ENCODE measurements at regions not wholly inside any gene's neighbourhood (a gene's known extent, or its start where the extent isn't known, plus 50 kb on each side); places are given as distances from the start of the nearest gene placed in this dataset.

- Mint-ChIP-seq H3K27me3 (ENCODE audit: insufficient read depth) (peaks cover 15% of the 10 kb centered on the region), H3K27ac (no peak overlapping the region), H3K4me1 (ENCODE audit: low read depth) (peaks cover 9% of the 10 kb centered on the region; the same call in 1 of the 2 replicates), H3K36me3 (ENCODE audit: low read depth) (no peaks in the 10 kb centered on the region; the same call in 1 of the 2 replicates), H3K9me3 (peaks cover 4% of the 10 kb centered on the region; the same call in 1 of the 2 replicates), H3K4me3 (no peak overlapping the region)
- DNase-seq, result no peak
- no peak for TF ChIP-seq CTCF (IDR thresholded peaks at IDR 0.05)
Measured at GRCh38 chr10:28925121-28925663, 247.9 kb downstream of the BAMBI start.

- Mint-ChIP-seq H3K27me3 (ENCODE audit: insufficient read depth) (peaks cover 15% of the 10 kb centered on the region), H3K27ac (no peak overlapping the region), H3K4me1 (ENCODE audit: low read depth) (peaks cover 7% of the 10 kb centered on the region; the same call in 1 of the 2 replicates), H3K9me3 (peaks cover 4% of the 10 kb centered on the region; the same call in 1 of the 2 replicates), H3K4me3 (no peak overlapping the region), H3K36me3 (ENCODE audit: low read depth) (no peaks in the 10 kb centered on the region; the same call in 1 of the 2 replicates)
- TF ChIP-seq CTCF (IDR thresholded peaks at IDR 0.05), result no peak
- no peak for DNase-seq
Measured at GRCh38 chr10:28926932-28927331, 249.6 kb downstream of the BAMBI start.

- no peaks in the 10 kb centered on the region; the same call in 1 of the 2 replicates for H3K36me3 Mint-ChIP-seq (ENCODE audit: low read depth)
Measured at GRCh38 chr10:28928484-28928883, 251.2 kb downstream of the BAMBI start.

GRCh38 chr10:28929942-28930341 is 252.6 kb downstream of the BAMBI start:
- TF ChIP-seq CTCF (IDR thresholded peaks at IDR 0.05), result no peak
- no peaks in the 10 kb centered on the region; the same call in 1 of the 2 replicates for H3K36me3 Mint-ChIP-seq (ENCODE audit: low read depth)
- no peaks in the 10 kb centered on the region; the same call in 1 of the 2 replicates for H3K9me3 Mint-ChIP-seq
- peaks cover 14% of the 10 kb centered on the region for H3K27me3 Mint-ChIP-seq (ENCODE audit: insufficient read depth)
- H3K4me3 Mint-ChIP-seq, result no peak overlapping the region
- H3K4me1 Mint-ChIP-seq (ENCODE audit: low read depth), result no peaks in the 10 kb centered on the region
- no peak overlapping the region for H3K27ac Mint-ChIP-seq
- DNase-seq, result no peak

More at GRCh38 chr10:28928484-28928883, 251.2 kb downstream of the BAMBI start:
- no peaks in the 10 kb centered on the region for H3K4me1 Mint-ChIP-seq (ENCODE audit: low read depth)
- peaks cover 14% of the 10 kb centered on the region for H3K27me3 Mint-ChIP-seq (ENCODE audit: insufficient read depth)
- no peak for DNase-seq
- no peak overlapping the region for H3K27ac Mint-ChIP-seq
- TF ChIP-seq CTCF (IDR thresholded peaks at IDR 0.05), result no peak
- no peak overlapping the region for H3K4me3 Mint-ChIP-seq
- H3K9me3 Mint-ChIP-seq, result no peaks in the 10 kb centered on the region; the same call in 1 of the 2 replicates

GRCh38 chr10:28930514-28931495 is 253.5 kb downstream of the BAMBI start:
- no peak overlapping the region for H3K27ac Mint-ChIP-seq
- no peaks in the 10 kb centered on the region; the same call in 1 of the 2 replicates for H3K36me3 Mint-ChIP-seq (ENCODE audit: low read depth)
- peaks cover 7% of the 10 kb centered on the region for H3K27me3 Mint-ChIP-seq (ENCODE audit: insufficient read depth)
- DNase-seq, result no peak
- no peak overlapping the region for H3K4me3 Mint-ChIP-seq
- TF ChIP-seq CTCF (IDR thresholded peaks at IDR 0.05), result no peak
- H3K9me3 Mint-ChIP-seq, result no peaks in the 10 kb centered on the region; the same call in 1 of the 2 replicates
- no peaks in the 10 kb centered on the region for H3K4me1 Mint-ChIP-seq (ENCODE audit: low read depth)

Data from HFFc6 (cell line).